ENCODE measurements at regions not wholly inside any gene's neighbourhood (a gene's known extent, or its start where the extent isn't known, plus 50 kb on each side); places are given as distances from the start of the nearest gene placed in this dataset.

DNA sequence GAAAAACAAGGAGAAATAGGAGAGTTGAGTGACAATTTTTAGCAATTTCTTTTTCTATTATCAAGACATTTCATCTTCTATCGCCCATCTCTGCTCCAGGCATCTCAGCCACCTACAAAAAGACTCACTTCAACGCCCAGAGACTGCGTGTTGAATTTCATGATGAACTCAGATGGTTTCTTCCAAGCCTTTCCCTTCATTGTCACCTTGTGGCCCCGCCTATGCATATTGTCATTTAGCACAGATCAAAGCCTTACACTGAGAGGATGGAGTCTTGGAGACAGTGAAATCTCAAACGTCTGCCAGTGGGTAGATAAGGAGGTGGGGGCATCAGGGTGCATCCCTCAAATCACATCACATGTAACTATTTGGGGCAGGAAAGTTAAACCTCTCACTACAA is 319.4 kb downstream of the SIPA1L2 start:
- Histone ChIP-seq H3K27me3 (ENCODE audit: insufficient read depth, low read depth, low read length) (no peaks in the 10 kb centered on the region), H3K36me3 (ENCODE audit: insufficient read depth, low read length) (no peaks in the 10 kb centered on the region), H2AFZ (ENCODE audit: low read depth, low read length) (no peak overlapping the region), H3K27ac (ENCODE audit: low read length) (no peak overlapping the region), H4K20me1 (ENCODE audit: insufficient read depth) (no peaks in the 10 kb centered on the region), H3K9me3 (ENCODE audit: low read length) (no peaks in the 10 kb centered on the region), H3F3A (ENCODE audit: insufficient read depth, low read length, poor library complexity, severe bottlenecking) (no peaks in the 10 kb centered on the region), H3K4me3 (ENCODE audit: low read length) (no peak overlapping the region), H3K9ac (ENCODE audit: low read length) (no peak overlapping the region), H3K79me2 (replicated peaks; ENCODE audit: insufficient read depth, low read length) (no peaks in the 10 kb centered on the region), H3K4me2 (ENCODE audit: low read length) (no peak overlapping the region), H3K9me2 (ENCODE audit: insufficient read depth, low read length) (no peaks in the 10 kb centered on the region)
- TF ChIP-seq, protein P1, sequence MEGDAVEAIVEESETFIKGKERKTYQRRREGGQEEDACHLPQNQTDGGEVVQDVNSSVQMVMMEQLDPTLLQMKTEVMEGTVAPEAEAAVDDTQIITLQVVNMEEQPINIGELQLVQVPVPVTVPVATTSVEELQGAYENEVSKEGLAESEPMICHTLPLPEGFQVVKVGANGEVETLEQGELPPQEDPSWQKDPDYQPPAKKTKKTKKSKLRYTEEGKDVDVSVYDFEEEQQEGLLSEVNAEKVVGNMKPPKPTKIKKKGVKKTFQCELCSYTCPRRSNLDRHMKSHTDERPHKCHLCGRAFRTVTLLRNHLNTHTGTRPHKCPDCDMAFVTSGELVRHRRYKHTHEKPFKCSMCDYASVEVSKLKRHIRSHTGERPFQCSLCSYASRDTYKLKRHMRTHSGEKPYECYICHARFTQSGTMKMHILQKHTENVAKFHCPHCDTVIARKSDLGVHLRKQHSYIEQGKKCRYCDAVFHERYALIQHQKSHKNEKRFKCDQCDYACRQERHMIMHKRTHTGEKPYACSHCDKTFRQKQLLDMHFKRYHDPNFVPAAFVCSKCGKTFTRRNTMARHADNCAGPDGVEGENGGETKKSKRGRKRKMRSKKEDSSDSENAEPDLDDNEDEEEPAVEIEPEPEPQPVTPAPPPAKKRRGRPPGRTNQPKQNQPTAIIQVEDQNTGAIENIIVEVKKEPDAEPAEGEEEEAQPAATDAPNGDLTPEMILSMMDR (IDR thresholded peaks at IDR 0.05; ENCODE audit: poor library complexity, severe bottlenecking): no peak
- no peak for TF ChIP-seq RAD21 (conservative IDR thresholded peaks at IDR 0.05)
- TF ChIP-seq POLR2AphosphoS5 (IDR thresholded peaks at IDR 0.05): no peak
- no peak for TF ChIP-seq TAF1 (IDR thresholded peaks at IDR 0.05; ENCODE audit: low read depth)
- no peak for TF ChIP-seq EZH2 (IDR thresholded peaks at IDR 0.05; ENCODE audit: borderline replicate concordance, insufficient read depth, low read length, poor library complexity, severe bottlenecking)
- TF ChIP-seq MXI1 (conservative IDR thresholded peaks at IDR 0.05; ENCODE audit: poor library complexity, severe bottlenecking): no peak
- TF ChIP-seq REST (IDR thresholded peaks at IDR 0.05; ENCODE audit: borderline replicate concordance): no peak
- TF ChIP-seq SMC3 (conservative IDR thresholded peaks at IDR 0.05; ENCODE audit: poor library complexity): no peak
- no peak for TF ChIP-seq EP300 (conservative IDR thresholded peaks at IDR 0.05; ENCODE audit: poor library complexity, severe bottlenecking)

GRCh38 chr1:232308616-232309015 is 321.3 kb downstream of the SIPA1L2 start:
- Histone ChIP-seq H3K79me2 (replicated peaks; ENCODE audit: insufficient read depth, low read length) (no peaks in the 10 kb centered on the region), H3K9me3 (ENCODE audit: low read length) (no peaks in the 10 kb centered on the region), H3K27ac (ENCODE audit: low read length) (no peak overlapping the region), H3K9me2 (ENCODE audit: insufficient read depth, low read length) (no peaks in the 10 kb centered on the region), H4K20me1 (ENCODE audit: insufficient read depth) (no peaks in the 10 kb centered on the region), H2AFZ (ENCODE audit: low read depth, low read length) (no peak overlapping the region), H3F3A (ENCODE audit: insufficient read depth, low read length, poor library complexity, severe bottlenecking) (no peaks in the 10 kb centered on the region), H3K4me3 (ENCODE audit: low read length) (no peak overlapping the region), H3K27me3 (ENCODE audit: insufficient read depth, low read depth, low read length) (no peaks in the 10 kb centered on the region), H3K4me2 (ENCODE audit: low read length) (no peak overlapping the region), H3K9ac (ENCODE audit: low read length) (no peak overlapping the region), H3K36me3 (ENCODE audit: insufficient read depth, low read length) (no peaks in the 10 kb centered on the region)
- TF ChIP-seq, protein P1 (IDR thresholded peaks at IDR 0.05; ENCODE audit: poor library complexity, severe bottlenecking): no peak
- TF ChIP-seq REST (IDR thresholded peaks at IDR 0.05; ENCODE audit: borderline replicate concordance) (no peak), SMC3 (conservative IDR thresholded peaks at IDR 0.05; ENCODE audit: poor library complexity) (no peak), RAD21 (conservative IDR thresholded peaks at IDR 0.05) (no peak), TAF1 (IDR thresholded peaks at IDR 0.05; ENCODE audit: low read depth) (no peak), MXI1 (conservative IDR thresholded peaks at IDR 0.05; ENCODE audit: poor library complexity, severe bottlenecking) (no peak), POLR2AphosphoS5 (IDR thresholded peaks at IDR 0.05) (no peak), EP300 (conservative IDR thresholded peaks at IDR 0.05; ENCODE audit: poor library complexity, severe bottlenecking) (no peak), EZH2 (IDR thresholded peaks at IDR 0.05; ENCODE audit: borderline replicate concordance, insufficient read depth, low read length, poor library complexity, severe bottlenecking) (no peak)
